ENCODE measurements at regions not wholly inside any gene's neighbourhood (a gene's known extent, or its start where the extent isn't known, plus 50 kb on each side); places are given as distances from the start of the nearest gene placed in this dataset.

DNA sequence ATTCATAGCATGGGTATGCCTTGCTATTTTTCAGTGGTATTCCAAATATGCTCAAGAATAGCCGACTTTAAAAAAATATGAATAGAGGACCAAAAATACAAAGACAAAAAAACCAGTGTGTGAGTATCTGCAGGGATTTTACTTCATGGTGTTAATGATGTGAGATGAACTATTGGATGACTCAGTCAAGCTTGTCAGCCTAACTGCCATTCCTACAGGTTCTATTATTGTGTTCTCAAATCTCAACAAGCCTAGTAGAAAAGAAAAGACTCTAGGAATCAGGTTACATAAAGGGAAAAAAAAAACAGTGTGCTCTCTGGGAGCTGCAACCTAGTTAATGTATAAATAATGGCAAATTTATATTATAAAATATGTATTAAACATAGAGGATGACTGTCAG, 588.4 kb upstream of the BTBD3 start:
- TF ChIP-seq, protein P1, sequence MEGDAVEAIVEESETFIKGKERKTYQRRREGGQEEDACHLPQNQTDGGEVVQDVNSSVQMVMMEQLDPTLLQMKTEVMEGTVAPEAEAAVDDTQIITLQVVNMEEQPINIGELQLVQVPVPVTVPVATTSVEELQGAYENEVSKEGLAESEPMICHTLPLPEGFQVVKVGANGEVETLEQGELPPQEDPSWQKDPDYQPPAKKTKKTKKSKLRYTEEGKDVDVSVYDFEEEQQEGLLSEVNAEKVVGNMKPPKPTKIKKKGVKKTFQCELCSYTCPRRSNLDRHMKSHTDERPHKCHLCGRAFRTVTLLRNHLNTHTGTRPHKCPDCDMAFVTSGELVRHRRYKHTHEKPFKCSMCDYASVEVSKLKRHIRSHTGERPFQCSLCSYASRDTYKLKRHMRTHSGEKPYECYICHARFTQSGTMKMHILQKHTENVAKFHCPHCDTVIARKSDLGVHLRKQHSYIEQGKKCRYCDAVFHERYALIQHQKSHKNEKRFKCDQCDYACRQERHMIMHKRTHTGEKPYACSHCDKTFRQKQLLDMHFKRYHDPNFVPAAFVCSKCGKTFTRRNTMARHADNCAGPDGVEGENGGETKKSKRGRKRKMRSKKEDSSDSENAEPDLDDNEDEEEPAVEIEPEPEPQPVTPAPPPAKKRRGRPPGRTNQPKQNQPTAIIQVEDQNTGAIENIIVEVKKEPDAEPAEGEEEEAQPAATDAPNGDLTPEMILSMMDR (IDR thresholded peaks at IDR 0.05): no peak
- TF ChIP-seq POLR2A (IDR thresholded peaks at IDR 0.05): no peak
- Histone ChIP-seq H3K36me3 (no peaks in the 10 kb centered on the region), H3K4me1 (no peaks in the 10 kb centered on the region), H3K27me3 (no peaks in the 10 kb centered on the region), H3K4me3 (no peak overlapping the region), H3K27ac (no peak overlapping the region), H3K9me3 (no peaks in the 10 kb centered on the region)
- DNase-seq: no peak
- intact Hi-C loops (cut with DNase I; ENCODE audit: low total_unique reads): no loop called here

DNA sequence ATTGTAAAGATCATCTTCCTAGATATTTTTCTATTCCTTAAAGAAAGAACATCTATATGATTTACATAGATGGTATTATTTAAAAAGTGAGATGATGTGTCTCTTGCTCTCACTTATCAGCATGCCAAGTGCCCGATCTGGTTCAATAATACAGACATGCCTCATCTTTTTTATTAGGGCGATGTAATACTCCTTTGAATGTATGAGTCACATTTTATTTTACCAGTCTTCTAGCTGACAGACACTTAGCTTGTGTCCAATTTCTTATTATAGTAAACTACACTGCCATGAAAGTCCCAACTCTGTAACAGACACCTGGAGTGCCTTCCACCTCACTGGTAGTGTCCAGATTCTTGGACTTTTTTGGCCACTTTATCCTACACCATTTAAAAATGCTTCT, 586.6 kb upstream of the BTBD3 start:
- Histone ChIP-seq H3K4me1 (no peaks in the 10 kb centered on the region), H3K9me3 (no peaks in the 10 kb centered on the region), H3K27me3 (no peaks in the 10 kb centered on the region), H3K27ac (no peak overlapping the region), H3K4me3 (no peak overlapping the region), H3K36me3 (no peaks in the 10 kb centered on the region)
- intact Hi-C loops (cut with DNase I; ENCODE audit: low total_unique reads): no loop called here
- TF ChIP-seq POLR2A (IDR thresholded peaks at IDR 0.05): no peak
- TF ChIP-seq, protein P1 (IDR thresholded peaks at IDR 0.05): no peak
- DNase-seq: no peak

DNA sequence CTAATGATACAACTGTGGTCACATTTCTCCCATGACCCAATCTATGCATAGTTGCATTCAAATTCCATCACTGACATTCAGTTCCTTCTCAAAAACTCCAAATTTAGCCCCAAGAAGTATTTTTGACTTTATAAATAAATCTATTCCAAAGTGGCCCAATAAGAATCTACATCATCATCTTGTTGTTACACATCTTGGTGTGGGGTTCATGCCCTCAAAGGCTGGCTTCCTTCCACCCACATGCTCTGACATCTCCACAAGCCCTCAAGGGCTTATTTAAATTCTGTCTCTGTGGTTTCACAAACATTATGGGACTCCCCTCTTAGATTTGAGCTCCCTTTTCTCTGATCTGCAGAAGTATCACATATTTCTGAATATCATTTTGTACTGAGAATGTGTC, 585.3 kb upstream of the BTBD3 start:
- intact Hi-C loops (cut with DNase I; ENCODE audit: low total_unique reads): no loop called here
- DNase-seq: no peak

DNA sequence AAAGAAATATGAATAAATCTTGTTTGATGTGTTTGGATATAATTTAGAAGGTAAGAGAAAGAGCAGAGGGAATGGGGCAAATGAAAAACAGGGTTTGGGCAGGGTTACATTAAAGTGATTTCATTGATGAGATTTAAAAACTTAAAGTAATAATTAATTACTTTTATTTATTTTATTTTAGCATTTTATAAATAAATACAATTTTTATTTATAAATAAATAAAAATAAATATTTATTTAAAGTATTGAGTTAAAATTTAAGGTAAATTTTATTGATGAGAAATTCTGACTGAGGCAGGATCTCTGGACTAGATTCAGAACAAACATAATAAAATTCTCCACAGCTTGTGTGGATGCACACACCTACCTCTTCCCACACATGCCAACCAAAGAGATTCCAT, 584.1 kb upstream of the BTBD3 start:
- no peaks in the 10 kb centered on the region for H3K4me1 ChIP-seq
- TF ChIP-seq POLR2A (IDR thresholded peaks at IDR 0.05): no peak
- TF ChIP-seq, protein P1 (IDR thresholded peaks at IDR 0.05): no peak
- H3K4me3 ChIP-seq: no peak overlapping the region
- intact Hi-C loops (cut with DNase I; ENCODE audit: low total_unique reads): no loop called here
- H3K9me3 ChIP-seq: no peaks in the 10 kb centered on the region
- no peaks in the 10 kb centered on the region for H3K36me3 ChIP-seq
- no peak for DNase-seq
- no peaks in the 10 kb centered on the region for H3K27me3 ChIP-seq
- H3K27ac ChIP-seq: no peak overlapping the region

More for the DNA sequence above, 585.3 kb upstream of the BTBD3 start:
- Histone ChIP-seq H3K9me3 (no peaks in the 10 kb centered on the region), H3K27ac (no peak overlapping the region), H3K4me3 (no peak overlapping the region), H3K4me1 (no peaks in the 10 kb centered on the region), H3K27me3 (no peaks in the 10 kb centered on the region), H3K36me3 (no peaks in the 10 kb centered on the region)
- TF ChIP-seq, protein P1 (IDR thresholded peaks at IDR 0.05): no peak
- TF ChIP-seq POLR2A (IDR thresholded peaks at IDR 0.05): no peak

DNA sequence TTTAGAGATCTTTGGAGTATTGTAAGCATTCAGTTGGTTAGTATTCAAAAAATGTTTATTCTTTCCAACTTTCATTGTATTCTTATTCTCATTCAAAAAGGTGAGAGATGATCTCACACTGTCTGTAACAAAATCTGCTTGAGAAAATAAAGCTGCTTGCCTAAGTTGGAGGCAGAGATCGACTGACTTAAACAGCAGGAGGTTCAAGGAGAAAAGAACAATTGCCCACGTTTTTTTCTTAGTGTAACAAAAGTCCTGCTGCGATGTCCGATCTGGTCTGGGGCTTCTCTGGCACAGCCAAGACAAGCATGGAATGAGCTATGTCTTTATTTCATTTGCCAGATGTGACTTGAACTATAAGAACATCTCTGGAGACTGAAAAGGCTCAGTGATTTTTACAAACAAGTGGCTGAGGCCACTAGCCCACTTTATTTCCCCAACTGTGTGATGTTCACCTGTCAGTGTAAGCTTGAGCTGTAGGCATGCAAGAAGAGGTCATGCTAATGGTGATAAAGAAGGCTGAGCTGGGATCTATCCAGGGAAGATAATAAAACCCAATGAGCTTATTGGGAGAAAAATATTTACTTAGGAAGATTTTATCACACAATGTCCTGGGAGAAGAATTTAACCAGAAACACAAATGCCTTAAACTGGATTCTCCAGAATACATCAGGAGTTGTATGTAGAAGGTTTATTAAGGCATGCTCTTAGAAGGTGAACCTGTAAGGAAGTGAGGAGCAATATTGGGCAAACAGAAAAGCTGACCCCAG, 580.1 kb upstream of the BTBD3 start:
- Histone ChIP-seq H3K9me3 (no peaks in the 10 kb centered on the region), H3K36me3 (no peaks in the 10 kb centered on the region), H3K4me3 (no peak overlapping the region), H3K27ac (no peak overlapping the region), H3K27me3 (no peaks in the 10 kb centered on the region), H3K4me1 (no peaks in the 10 kb centered on the region)
- intact Hi-C loops (cut with DNase I; ENCODE audit: low total_unique reads): no loop called here
- DNase-seq: no peak
- TF ChIP-seq, protein P1 (IDR thresholded peaks at IDR 0.05): no peak
- TF ChIP-seq POLR2A (IDR thresholded peaks at IDR 0.05): no peak

Data from uterus (tissue), 3 donors.